ENCODE measurements at regions not wholly inside any gene's neighbourhood (a gene's known extent, or its start where the extent isn't known, plus 50 kb on each side); places are given as distances from the start of the nearest gene placed in this dataset.

GRCh38 chr1:215502081-215502480 is 65.0 kb upstream of the KCTD3 start (continued):
- TF ChIP-seq, protein P1, sequence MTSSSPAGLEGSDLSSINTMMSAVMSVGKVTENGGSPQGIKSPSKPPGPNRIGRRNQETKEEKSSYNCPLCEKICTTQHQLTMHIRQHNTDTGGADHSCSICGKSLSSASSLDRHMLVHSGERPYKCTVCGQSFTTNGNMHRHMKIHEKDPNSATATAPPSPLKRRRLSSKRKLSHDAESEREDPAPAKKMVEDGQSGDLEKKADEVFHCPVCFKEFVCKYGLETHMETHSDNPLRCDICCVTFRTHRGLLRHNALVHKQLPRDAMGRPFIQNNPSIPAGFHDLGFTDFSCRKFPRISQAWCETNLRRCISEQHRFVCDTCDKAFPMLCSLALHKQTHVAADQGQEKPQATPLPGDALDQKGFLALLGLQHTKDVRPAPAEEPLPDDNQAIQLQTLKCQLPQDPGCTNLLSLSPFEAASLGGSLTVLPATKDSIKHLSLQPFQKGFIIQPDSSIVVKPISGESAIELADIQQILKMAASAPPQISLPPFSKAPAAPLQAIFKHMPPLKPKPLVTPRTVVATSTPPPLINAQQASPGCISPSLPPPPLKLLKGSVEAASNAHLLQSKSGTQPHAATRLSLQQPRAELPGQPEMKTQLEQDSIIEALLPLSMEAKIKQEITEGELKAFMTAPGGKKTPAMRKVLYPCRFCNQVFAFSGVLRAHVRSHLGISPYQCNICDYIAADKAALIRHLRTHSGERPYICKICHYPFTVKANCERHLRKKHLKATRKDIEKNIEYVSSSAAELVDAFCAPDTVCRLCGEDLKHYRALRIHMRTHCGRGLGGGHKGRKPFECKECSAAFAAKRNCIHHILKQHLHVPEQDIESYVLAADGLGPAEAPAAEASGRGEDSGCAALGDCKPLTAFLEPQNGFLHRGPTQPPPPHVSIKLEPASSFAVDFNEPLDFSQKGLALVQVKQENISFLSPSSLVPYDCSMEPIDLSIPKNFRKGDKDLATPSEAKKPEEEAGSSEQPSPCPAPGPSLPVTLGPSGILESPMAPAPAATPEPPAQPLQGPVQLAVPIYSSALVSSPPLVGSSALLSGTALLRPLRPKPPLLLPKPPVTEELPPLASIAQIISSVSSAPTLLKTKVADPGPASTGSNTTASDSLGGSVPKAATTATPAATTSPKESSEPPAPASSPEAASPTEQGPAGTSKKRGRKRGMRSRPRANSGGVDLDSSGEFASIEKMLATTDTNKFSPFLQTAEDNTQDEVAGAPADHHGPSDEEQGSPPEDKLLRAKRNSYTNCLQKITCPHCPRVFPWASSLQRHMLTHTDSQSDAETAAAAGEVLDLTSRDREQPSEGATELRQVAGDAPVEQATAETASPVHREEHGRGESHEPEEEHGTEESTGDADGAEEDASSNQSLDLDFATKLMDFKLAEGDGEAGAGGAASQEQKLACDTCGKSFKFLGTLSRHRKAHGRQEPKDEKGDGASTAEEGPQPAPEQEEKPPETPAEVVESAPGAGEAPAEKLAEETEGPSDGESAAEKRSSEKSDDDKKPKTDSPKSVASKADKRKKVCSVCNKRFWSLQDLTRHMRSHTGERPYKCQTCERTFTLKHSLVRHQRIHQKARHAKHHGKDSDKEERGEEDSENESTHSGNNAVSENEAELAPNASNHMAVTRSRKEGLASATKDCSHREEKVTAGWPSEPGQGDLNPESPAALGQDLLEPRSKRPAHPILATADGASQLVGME (CRISPR knock-in tag; IDR thresholded peaks at IDR 0.05) = no peak
- TF ChIP-seq CXXC5 (CRISPR knock-in tag; IDR thresholded peaks at IDR 0.05) (no peak), DEAF1 (CRISPR knock-in tag; IDR thresholded peaks at IDR 0.05) (no peak), MTA3 (IDR thresholded peaks at IDR 0.05; ENCODE audit: borderline replicate concordance) (no peak), FOXM1 (IDR thresholded peaks at IDR 0.05; ENCODE audit: low read depth) (no peak), FOXM1 (CRISPR knock-in tag; IDR thresholded peaks at IDR 0.05; ENCODE audit: low read depth) (no peak), NFIC (IDR thresholded peaks at IDR 0.05) (no peak), ZNF444 (CRISPR knock-in tag; IDR thresholded peaks at IDR 0.05) (no peak), RBM34 (IDR thresholded peaks at IDR 0.05; ENCODE audit: borderline replicate concordance, insufficient read depth, low read length) (no peak)
- TF ChIP-seq, protein P2, sequence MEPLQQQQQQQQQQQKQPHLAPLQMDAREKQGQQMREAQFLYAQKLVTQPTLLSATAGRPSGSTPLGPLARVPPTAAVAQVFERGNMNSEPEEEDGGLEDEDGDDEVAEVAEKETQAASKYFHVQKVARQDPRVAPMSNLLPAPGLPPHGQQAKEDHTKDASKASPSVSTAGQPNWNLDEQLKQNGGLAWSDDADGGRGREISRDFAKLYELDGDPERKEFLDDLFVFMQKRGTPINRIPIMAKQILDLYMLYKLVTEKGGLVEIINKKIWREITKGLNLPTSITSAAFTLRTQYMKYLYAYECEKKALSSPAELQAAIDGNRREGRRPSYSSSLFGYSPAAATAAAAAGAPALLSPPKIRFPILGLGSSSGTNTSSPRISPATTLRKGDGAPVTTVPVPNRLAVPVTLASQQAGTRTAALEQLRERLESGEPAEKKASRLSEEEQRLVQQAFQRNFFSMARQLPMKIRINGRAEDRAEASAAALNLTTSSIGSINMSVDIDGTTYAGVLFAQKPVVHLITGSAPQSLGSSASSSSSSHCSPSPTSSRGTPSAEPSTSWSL (CRISPR knock-in tag; IDR thresholded peaks at IDR 0.05; ENCODE audit: borderline replicate concordance) = no peak
